Activated CD8-positive, alpha-beta T cell treated with anti-CD3 and anti-CD28 coated beads, Interleukin-2, amount 10 ng/mL, durations not matched to agents 7 days and 5 days (primary cell): ENCODE measurements at regions not wholly inside any gene's neighbourhood (a gene's known extent, or its start where the extent isn't known, plus 50 kb on each side); places are given as distances from the start of the nearest gene placed in this dataset.

Experiments used
- ATAC-seq: fragments of 150-1000 bp; cut with Tn5 transposase; one replicate; pipeline ENCODE4 v1.10.0; 2021; ENCODE audit warnings: moderate library complexity
- CTCF ChIA-PET: fragments of 350-600 bp; sonication (Branson Sonifier 250); formaldehyde crosslinking; loops from one replicate; lab custom pipeline; 2021; ENCODE audit warnings: antibody characterized with exemption; lab: Charles Lee
- POLR2A ChIA-PET: fragments of 350-600 bp; sonication (Branson Sonifier 250); formaldehyde crosslinking; loops from one replicate; lab custom pipeline; 2021; ENCODE audit warnings: antibody characterized with exemption; lab: Charles Lee
- DNase-seq: peaks from one replicate; pipeline ENCODE4 v3.0.0-alpha.2; 2020
- H3K27ac Mint-ChIP-seq: one replicate; pipeline ENCODE4 v1.8.0; 2021; ENCODE audit warnings: mild to moderate bottlenecking, mixed read lengths
- H3K27me3 Mint-ChIP-seq: one replicate; pipeline ENCODE4 v1.8.0; 2021; ENCODE audit warnings: low read depth, mixed read lengths
- H3K36me3 Mint-ChIP-seq: one replicate; pipeline ENCODE4 v1.8.0; 2021; ENCODE audit warnings: low read depth, mixed read lengths
- H3K4me1 Mint-ChIP-seq: one replicate; pipeline ENCODE4 v1.8.0; 2021; ENCODE audit warnings: low read depth, mixed read lengths
- H3K4me3 Mint-ChIP-seq: one replicate; pipeline ENCODE4 v1.8.0; 2021; ENCODE audit warnings: mild to moderate bottlenecking, mixed read lengths
- H3K9me3 Mint-ChIP-seq: one replicate; pipeline ENCODE4 v1.8.0; 2022; ENCODE audit warnings: mixed read lengths; ENCODE audit not compliant: insufficient read depth

- no peaks in the 10 kb centered on the region for H3K36me3 Mint-ChIP-seq
- ATAC-seq = no peak
- H3K27me3 Mint-ChIP-seq = peaks cover 11% of the 10 kb centered on the region
- H3K27ac Mint-ChIP-seq = no peak overlapping the region
- H3K4me3 Mint-ChIP-seq = no peak overlapping the region
- no peaks in the 10 kb centered on the region for H3K4me1 Mint-ChIP-seq
- H3K9me3 Mint-ChIP-seq = no peaks in the 10 kb centered on the region
- DNase-seq = no peak
- ChIA-PET POLR2A (no interaction called here), CTCF (interaction anchor here (1.6 kb wide), 1 partner anchor 69 kb away, joined by 5 read pairs; no protein-coding TSS in a partner anchor)
Observed at GRCh38 chr12:45613296-45613695, 116.2 kb upstream of the ARID2 start.

GRCh38 chr12:45613855-45614254 is 115.7 kb upstream of the ARID2 start:
- H3K36me3 Mint-ChIP-seq = no peaks in the 10 kb centered on the region
- ATAC-seq = no peak
- CTCF ChIA-PET = interaction anchor here (1.6 kb wide), 1 partner anchor 30 kb away, joined by 4 read pairs; no protein-coding TSS in a partner anchor

GRCh38 chr12:45615268-45615667 is 114.2 kb upstream of the ARID2 start:
- ATAC-seq = no peak

More at GRCh38 chr12:45613855-45614254, 115.7 kb upstream of the ARID2 start:
- H3K27ac Mint-ChIP-seq = no peak overlapping the region
- H3K4me3 Mint-ChIP-seq = no peak overlapping the region
- H3K27me3 Mint-ChIP-seq = peaks cover 11% of the 10 kb centered on the region
- POLR2A ChIA-PET = interaction anchor here (0.6 kb wide), 1 partner anchor 113 kb away, joined by 3 read pairs; no protein-coding TSS in a partner anchor
- no peaks in the 10 kb centered on the region for H3K4me1 Mint-ChIP-seq
- no peaks in the 10 kb centered on the region for H3K9me3 Mint-ChIP-seq
- DNase-seq = no peak

GRCh38 chr12:45619736-45620135 is 109.8 kb upstream of the ARID2 start:
- ATAC-seq (no peak), DNase-seq (no peak)
- peaks cover 2% of the 10 kb centered on the region for H3K36me3 Mint-ChIP-seq
- no peak overlapping the region for H3K4me3 Mint-ChIP-seq
- H3K4me1 Mint-ChIP-seq = no peaks in the 10 kb centered on the region
- POLR2A ChIA-PET = no interaction called here
- peaks cover 16% of the 10 kb centered on the region for H3K27me3 Mint-ChIP-seq
- H3K27ac Mint-ChIP-seq = no peak overlapping the region
- H3K9me3 Mint-ChIP-seq = no peaks in the 10 kb centered on the region
- CTCF ChIA-PET = no interaction called here

More at GRCh38 chr12:45615268-45615667, 114.2 kb upstream of the ARID2 start:
- CTCF ChIA-PET = interaction anchor here (0.8 to 1.6 kb wide), 3 partner anchors 29 to 110 kb away, joined by 3 to 4 read pairs (median 3); no protein-coding TSS in a partner anchor
- H3K4me1 Mint-ChIP-seq = no peaks in the 10 kb centered on the region
- DNase-seq = no peak
- H3K36me3 Mint-ChIP-seq = no peaks in the 10 kb centered on the region
- no peak overlapping the region for H3K4me3 Mint-ChIP-seq
- H3K9me3 Mint-ChIP-seq = no peaks in the 10 kb centered on the region
- no peak overlapping the region for H3K27ac Mint-ChIP-seq
- peaks cover 11% of the 10 kb centered on the region for H3K27me3 Mint-ChIP-seq
- POLR2A ChIA-PET = no interaction called here

GRCh38 chr12:45621703-45622102 is 107.8 kb upstream of the ARID2 start:
- peaks cover 2% of the 10 kb centered on the region for H3K36me3 Mint-ChIP-seq
- ATAC-seq (no peak), DNase-seq (no peak)
- ChIA-PET POLR2A (no interaction called here), CTCF (no interaction called here)
- no peak overlapping the region for H3K27ac Mint-ChIP-seq
- H3K4me1 Mint-ChIP-seq = no peaks in the 10 kb centered on the region
- H3K4me3 Mint-ChIP-seq = no peak overlapping the region
- H3K9me3 Mint-ChIP-seq = no peaks in the 10 kb centered on the region
- peaks cover 5% of the 10 kb centered on the region for H3K27me3 Mint-ChIP-seq

- no peak overlapping the region for H3K27ac Mint-ChIP-seq
- ATAC-seq (no peak), DNase-seq (no peak)
- CTCF ChIA-PET = no interaction called here
- peaks cover 2% of the 10 kb centered on the region for H3K36me3 Mint-ChIP-seq
- H3K27me3 Mint-ChIP-seq = peaks cover 8% of the 10 kb centered on the region
- no peaks in the 10 kb centered on the region for H3K9me3 Mint-ChIP-seq
- POLR2A ChIA-PET = no interaction called here
- H3K4me3 Mint-ChIP-seq = no peak overlapping the region
- H3K4me1 Mint-ChIP-seq = no peaks in the 10 kb centered on the region
Observed at GRCh38 chr12:45622210-45622937, 107.1 kb upstream of the ARID2 start.

GRCh38 chr12:45623221-45623620 is 106.3 kb upstream of the ARID2 start:
- ChIA-PET POLR2A (no interaction called here), CTCF (no interaction called here)
- Mint-ChIP-seq H3K4me1 (no peaks in the 10 kb centered on the region), H3K4me3 (no peak overlapping the region), H3K36me3 (peaks cover 2% of the 10 kb centered on the region), H3K9me3 (no peaks in the 10 kb centered on the region), H3K27me3 (peaks cover 13% of the 10 kb centered on the region), H3K27ac (no peak overlapping the region)
- no peak for DNase-seq
- no peak for ATAC-seq

- Mint-ChIP-seq H3K27ac (no peak overlapping the region), H3K9me3 (no peaks in the 10 kb centered on the region), H3K36me3 (peaks cover 2% of the 10 kb centered on the region), H3K27me3 (peaks cover 17% of the 10 kb centered on the region), H3K4me3 (no peak overlapping the region), H3K4me1 (no peaks in the 10 kb centered on the region)
- DNase-seq (no peak), ATAC-seq (no peak)
- POLR2A ChIA-PET = no interaction called here
- CTCF ChIA-PET = no interaction called here
Observed at GRCh38 chr12:45623940-45624339, 105.6 kb upstream of the ARID2 start.

GRCh38 chr12:45626965-45627364 is 102.5 kb upstream of the ARID2 start:
- H3K4me3 Mint-ChIP-seq = no peak overlapping the region
- no peak overlapping the region for H3K27ac Mint-ChIP-seq
- H3K36me3 Mint-ChIP-seq = no peaks in the 10 kb centered on the region
- ATAC-seq (no peak), DNase-seq (no peak)
- CTCF ChIA-PET = interaction anchor here (1.0 kb wide), 1 partner anchor 83 kb away, joined by 5 read pairs; no protein-coding TSS in a partner anchor
- H3K27me3 Mint-ChIP-seq = peaks cover 22% of the 10 kb centered on the region
- POLR2A ChIA-PET = no interaction called here
- no peaks in the 10 kb centered on the region for H3K9me3 Mint-ChIP-seq
- no peaks in the 10 kb centered on the region for H3K4me1 Mint-ChIP-seq

GRCh38 chr12:45627407-45628069 is 102.0 kb upstream of the ARID2 start:
- ChIA-PET CTCF (interaction anchor here (1.0 kb wide), 1 partner anchor 84 kb away, joined by 5 read pairs; no protein-coding TSS in a partner anchor), POLR2A (no interaction called here)
- Mint-ChIP-seq H3K4me3 (no peak overlapping the region), H3K4me1 (no peaks in the 10 kb centered on the region), H3K27ac (no peak overlapping the region), H3K36me3 (no peaks in the 10 kb centered on the region), H3K27me3 (peaks cover 23% of the 10 kb centered on the region), H3K9me3 (no peaks in the 10 kb centered on the region)
- DNase-seq (no peak), ATAC-seq (no peak)

GRCh38 chr12:45629292-45629691 is 100.2 kb upstream of the ARID2 start:
- DNase-seq = no peak
- H3K27ac Mint-ChIP-seq = no peak overlapping the region
- H3K4me1 Mint-ChIP-seq = no peaks in the 10 kb centered on the region
- ChIA-PET CTCF (no interaction called here), POLR2A (no interaction called here)
- H3K36me3 Mint-ChIP-seq = no peaks in the 10 kb centered on the region
- H3K27me3 Mint-ChIP-seq = peaks cover 23% of the 10 kb centered on the region
- no peaks in the 10 kb centered on the region for H3K9me3 Mint-ChIP-seq
- no peak for ATAC-seq
- no peak overlapping the region for H3K4me3 Mint-ChIP-seq

GRCh38 chr12:45633733-45634132 is 95.8 kb upstream of the ARID2 start:
- POLR2A ChIA-PET = no interaction called here

More at GRCh38 chr12:45633733-45634132, 95.8 kb upstream of the ARID2 start:
- no peak for ATAC-seq
- no peak overlapping the region for H3K27ac Mint-ChIP-seq
- DNase-seq = no peak
- peaks cover 2% of the 10 kb centered on the region for H3K36me3 Mint-ChIP-seq
- no peaks in the 10 kb centered on the region for H3K4me1 Mint-ChIP-seq
- no peak overlapping the region for H3K4me3 Mint-ChIP-seq
- H3K27me3 Mint-ChIP-seq = peaks cover 11% of the 10 kb centered on the region
- CTCF ChIA-PET = no interaction called here
- no peaks in the 10 kb centered on the region for H3K9me3 Mint-ChIP-seq
